ENCODE measurements at regions not wholly inside any gene's neighbourhood (a gene's known extent, or its start where the extent isn't known, plus 50 kb on each side); places are given as distances from the start of the nearest gene placed in this dataset.
A peak's percentile ranks its signal among the peaks of the same experiment; 100 is the strongest.

GRCh38 chr11:123378096-123378495, 52.0 kb upstream of the GRAMD1B start:
- H3K27me3 Mint-ChIP-seq, result no peaks in the 10 kb centered on the region
- peaks cover 16% of the 10 kb centered on the region for H3K36me3 Mint-ChIP-seq (ENCODE audit: low read depth)
- peaks cover 60% of the 10 kb centered on the region for H3K4me1 Mint-ChIP-seq
- no peak overlapping the region for H3K27ac Mint-ChIP-seq
- DNase-seq, result no peak
- CTCF ChIA-PET, result interaction anchor here (1.3 kb wide), 1 partner anchor 15 kb away, joined by 3 read pairs; no protein-coding TSS in a partner anchor
- POLR2A ChIA-PET, result no interaction called here
- no peak overlapping the region for H3K4me3 Mint-ChIP-seq
- no peaks in the 10 kb centered on the region for H3K9me3 Mint-ChIP-seq

- Mint-ChIP-seq H3K4me3 (no peak overlapping the region), H3K27ac (no peak overlapping the region), H3K36me3 (ENCODE audit: low read depth) (peaks cover 14% of the 10 kb centered on the region), H3K27me3 (no peaks in the 10 kb centered on the region), H3K9me3 (no peaks in the 10 kb centered on the region), H3K4me1 (peaks cover 61% of the 10 kb centered on the region)
- POLR2A ChIA-PET, result no interaction called here
- DNase-seq, result no peak
- CTCF ChIA-PET, result interaction anchor here (1.3 kb wide), 1 partner anchor 14 kb away, joined by 3 read pairs; no protein-coding TSS in a partner anchor
Observed at GRCh38 chr11:123377355-123377754, 52.7 kb upstream of the GRAMD1B start.

GRCh38 chr11:123375832-123376231, 54.2 kb upstream of the GRAMD1B start:
- H3K9me3 Mint-ChIP-seq, result no peaks in the 10 kb centered on the region
- POLR2A ChIA-PET, result no interaction called here
- CTCF ChIA-PET, result no interaction called here
- H3K27me3 Mint-ChIP-seq, result no peaks in the 10 kb centered on the region
- H3K27ac Mint-ChIP-seq, result no peak overlapping the region
- peaks cover 17% of the 10 kb centered on the region for H3K36me3 Mint-ChIP-seq (ENCODE audit: low read depth)
- H3K4me3 Mint-ChIP-seq, result no peak overlapping the region
- peaks cover 56% of the 10 kb centered on the region for H3K4me1 Mint-ChIP-seq
- DNase-seq, result no peak

DNA sequence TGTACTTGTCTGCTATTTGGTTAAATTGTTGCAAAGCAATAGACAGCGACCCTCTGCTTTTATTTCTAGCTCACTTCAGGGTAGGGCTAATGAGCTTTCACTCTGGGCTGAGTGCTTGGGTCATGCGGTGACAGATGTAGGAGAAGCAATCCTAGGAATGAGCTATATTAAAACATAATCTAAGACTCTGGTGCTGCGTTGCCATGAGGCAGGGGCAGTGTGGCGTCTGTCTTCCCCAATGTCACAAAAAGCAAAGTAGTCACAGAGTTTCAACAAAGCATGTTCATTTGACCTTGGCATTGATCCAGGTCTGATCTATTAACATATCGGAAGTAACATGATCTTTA, 55.5 kb upstream of the GRAMD1B start:
- DNase-seq, result no peak
- H3K4me1 Mint-ChIP-seq, result peaks cover 49% of the 10 kb centered on the region
- H3K9me3 Mint-ChIP-seq, result no peaks in the 10 kb centered on the region
- POLR2A ChIA-PET, result no interaction called here
- H3K36me3 Mint-ChIP-seq (ENCODE audit: low read depth), result peaks cover 20% of the 10 kb centered on the region
- no peaks in the 10 kb centered on the region for H3K27me3 Mint-ChIP-seq
- CTCF ChIA-PET, result interaction anchor here (1.1 kb wide), 1 partner anchor 130 kb away, joined by 3 read pairs; no protein-coding TSS in a partner anchor
- H3K27ac Mint-ChIP-seq, result no peak overlapping the region
- H3K4me3 Mint-ChIP-seq, result no peak overlapping the region

- Mint-ChIP-seq H3K4me3 (no peak overlapping the region), H3K27ac (no peak overlapping the region), H3K4me1 (peaks cover 45% of the 10 kb centered on the region), H3K36me3 (ENCODE audit: low read depth) (peaks cover 20% of the 10 kb centered on the region), H3K27me3 (no peaks in the 10 kb centered on the region), H3K9me3 (no peaks in the 10 kb centered on the region)
- CTCF ChIA-PET, result interaction anchor here (1.1 to 1.7 kb wide), 2 partner anchors 8 to 129 kb away, joined by 3 read pairs; no protein-coding TSS in a partner anchor
- POLR2A ChIA-PET, result interaction anchor here (2.1 kb wide), 1 partner anchor 8 kb away, joined by 5 read pairs; no protein-coding TSS in a partner anchor
- DNase-seq, result no peak
Observed at GRCh38 chr11:123373754-123374621, 56.1 kb upstream of the GRAMD1B start.

DNA sequence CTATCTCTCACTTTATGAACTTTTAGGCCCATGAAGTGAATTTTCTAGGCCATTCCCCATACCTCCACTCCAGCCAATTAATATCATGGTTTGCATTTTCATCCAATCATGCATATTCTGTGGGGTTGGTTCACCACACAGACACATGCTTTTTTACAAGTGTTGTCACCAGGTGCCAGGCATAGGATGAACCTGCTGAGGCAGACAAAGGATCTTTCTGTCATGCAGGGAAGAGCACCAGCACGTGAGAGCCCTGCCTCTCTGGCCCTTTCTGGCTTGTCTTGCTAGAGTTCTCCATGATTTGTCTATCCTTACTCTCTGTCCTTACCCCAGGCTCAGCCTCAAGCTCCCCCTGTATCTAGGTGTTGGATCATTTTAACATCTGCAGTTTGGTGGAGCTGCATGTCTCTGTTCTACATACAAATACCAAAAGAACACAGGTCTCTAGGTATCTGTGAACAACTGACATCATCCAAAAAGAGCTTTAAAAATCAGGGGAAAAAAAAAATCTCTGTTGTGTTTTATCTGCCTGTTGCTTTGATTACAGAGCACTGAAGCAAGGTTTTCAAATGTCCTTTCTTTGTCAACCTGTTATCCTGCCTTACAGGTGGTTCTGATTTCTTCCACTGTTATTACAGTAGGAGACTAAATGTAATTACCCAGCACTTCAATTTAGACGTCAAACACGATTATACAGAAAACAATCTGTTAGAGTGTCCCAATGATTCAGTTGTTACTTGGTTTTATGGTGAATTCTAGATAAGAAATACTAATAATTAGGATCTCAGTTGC, 58.4 kb upstream of the GRAMD1B start:
- H3K36me3 Mint-ChIP-seq (ENCODE audit: low read depth), result peaks cover 27% of the 10 kb centered on the region
- ChIA-PET CTCF (interaction anchor here (1.0 to 1.7 kb wide), 3 partner anchors 13 to 107 kb away, joined by 3 to 5 read pairs (median 3); no protein-coding TSS in a partner anchor), POLR2A (no interaction called here)
- H3K4me1 Mint-ChIP-seq, result peaks cover 25% of the 10 kb centered on the region
- no peaks in the 10 kb centered on the region for H3K9me3 Mint-ChIP-seq
- DNase-seq, result no peak
- no peaks in the 10 kb centered on the region for H3K27me3 Mint-ChIP-seq
- H3K4me3 Mint-ChIP-seq, result no peak overlapping the region
- H3K27ac Mint-ChIP-seq, result no peak overlapping the region

DNA sequence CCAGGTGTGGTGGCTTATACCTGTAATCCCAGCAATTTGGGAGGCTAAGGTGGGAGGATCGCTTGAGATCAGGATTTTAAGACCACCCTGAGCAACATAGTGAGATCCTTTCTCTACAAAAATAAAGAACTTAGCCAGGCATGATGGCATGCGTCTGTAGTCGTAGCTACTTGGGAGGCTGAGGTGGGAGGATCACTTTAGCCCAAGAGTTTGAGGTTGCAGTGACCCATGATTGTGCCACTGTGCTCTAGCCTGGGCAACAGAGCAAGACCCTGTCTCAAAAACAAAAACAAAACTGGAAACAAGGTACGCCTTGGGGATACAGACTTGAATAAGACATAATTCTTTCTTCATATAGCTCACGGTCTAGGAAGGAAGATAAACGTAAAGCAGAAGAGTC, 63.1 kb upstream of the GRAMD1B start:
- H3K36me3 Mint-ChIP-seq (ENCODE audit: low read depth), result peaks cover 32% of the 10 kb centered on the region
- H3K9me3 Mint-ChIP-seq, result no peaks in the 10 kb centered on the region
- peaks cover 2% of the 10 kb centered on the region for H3K27me3 Mint-ChIP-seq
- ChIA-PET POLR2A (interaction anchor here (0.6 to 2.0 kb wide), 2 partner anchors 15 to 99 kb away, joined by 3 to 6 read pairs; no protein-coding TSS in a partner anchor), CTCF (no interaction called here)
- DNase-seq, result no peak
- H3K27ac Mint-ChIP-seq, result no peak overlapping the region
- H3K4me3 Mint-ChIP-seq, result no peak overlapping the region
- peaks cover 36% of the 10 kb centered on the region for H3K4me1 Mint-ChIP-seq

- H3K4me3 Mint-ChIP-seq, result no peak overlapping the region
- peaks cover 39% of the 10 kb centered on the region for H3K4me1 Mint-ChIP-seq
- ChIA-PET CTCF (no interaction called here), POLR2A (no interaction called here)
- peaks cover 31% of the 10 kb centered on the region for H3K36me3 Mint-ChIP-seq (ENCODE audit: low read depth)
- no peaks in the 10 kb centered on the region for H3K9me3 Mint-ChIP-seq
- DNase-seq, result no peak
- H3K27ac Mint-ChIP-seq, result no peak overlapping the region
- H3K27me3 Mint-ChIP-seq, result peaks cover 2% of the 10 kb centered on the region
Observed at GRCh38 chr11:123365955-123366354, 64.1 kb upstream of the GRAMD1B start.

GRCh38 chr11:123364080-123364479, 66.0 kb upstream of the GRAMD1B start:
- no peak overlapping the region for H3K27ac Mint-ChIP-seq
- no peak overlapping the region for H3K4me3 Mint-ChIP-seq
- peaks cover 48% of the 10 kb centered on the region for H3K4me1 Mint-ChIP-seq
- no peak for DNase-seq
- POLR2A ChIA-PET, result interaction anchor here (1.0 kb wide), 1 partner anchor 67 kb away, joined by 3 read pairs; no protein-coding TSS in a partner anchor
- CTCF ChIA-PET, result interaction anchor here (0.7 to 3.6 kb wide), 2 partner anchors 18 to 100 kb away, joined by 4 to 13 read pairs; no protein-coding TSS in a partner anchor
- H3K9me3 Mint-ChIP-seq, result no peaks in the 10 kb centered on the region
- H3K27me3 Mint-ChIP-seq, result peaks cover 5% of the 10 kb centered on the region
- peaks cover 23% of the 10 kb centered on the region for H3K36me3 Mint-ChIP-seq (ENCODE audit: low read depth)

- peak overlapping the region; percentile 13 for H3K4me3 Mint-ChIP-seq
- no peak for DNase-seq
- no peaks in the 10 kb centered on the region for H3K9me3 Mint-ChIP-seq
- ChIA-PET CTCF (interaction anchor here (0.7 to 3.6 kb wide), 5 partner anchors 14 to 100 kb away, joined by 3 to 13 read pairs (median 7); no protein-coding TSS in a partner anchor), POLR2A (interaction anchor here (1.0 kb wide), 1 partner anchor 68 kb away, joined by 3 read pairs; no protein-coding TSS in a partner anchor)
- H3K36me3 Mint-ChIP-seq (ENCODE audit: low read depth), result peaks cover 20% of the 10 kb centered on the region
- peaks cover 5% of the 10 kb centered on the region for H3K27me3 Mint-ChIP-seq
- H3K4me1 Mint-ChIP-seq, result peaks cover 53% of the 10 kb centered on the region
- H3K27ac Mint-ChIP-seq, result no peak overlapping the region
Observed at GRCh38 chr11:123363556-123363955, 66.5 kb upstream of the GRAMD1B start.

GRCh38 chr11:123362941-123363340, 67.1 kb upstream of the GRAMD1B start:
- Mint-ChIP-seq H3K36me3 (ENCODE audit: low read depth) (peaks cover 23% of the 10 kb centered on the region), H3K4me3 (no peak overlapping the region), H3K9me3 (no peaks in the 10 kb centered on the region), H3K27me3 (peaks cover 5% of the 10 kb centered on the region), H3K27ac (no peak overlapping the region), H3K4me1 (peaks cover 56% of the 10 kb centered on the region)
- ChIA-PET POLR2A (interaction anchor here (0.9 to 1.0 kb wide), 2 partner anchors 59 to 68 kb away, joined by 3 read pairs; no protein-coding TSS in a partner anchor), CTCF (interaction anchor here (1.0 to 3.6 kb wide), 4 partner anchors 15 to 72 kb away, joined by 3 to 13 read pairs (median 8); no protein-coding TSS in a partner anchor)
- DNase-seq, result no peak

- peaks cover 64% of the 10 kb centered on the region for H3K4me1 Mint-ChIP-seq
- no peak for DNase-seq
- ChIA-PET POLR2A (interaction anchor here (0.8 to 0.9 kb wide), 2 partner anchors 20 to 59 kb away, joined by 3 read pairs; no protein-coding TSS in a partner anchor), CTCF (interaction anchor here (1.0 to 3.6 kb wide), 5 partner anchors 16 to 73 kb away, joined by 3 to 13 read pairs (median 7); no protein-coding TSS in a partner anchor)
- peaks cover 17% of the 10 kb centered on the region for H3K36me3 Mint-ChIP-seq (ENCODE audit: low read depth)
- H3K27ac Mint-ChIP-seq, result no peak overlapping the region
- H3K27me3 Mint-ChIP-seq, result peaks cover 5% of the 10 kb centered on the region
- no peaks in the 10 kb centered on the region for H3K9me3 Mint-ChIP-seq
- no peak overlapping the region for H3K4me3 Mint-ChIP-seq
Observed at GRCh38 chr11:123362186-123362585, 67.9 kb upstream of the GRAMD1B start.

Data from activated CD4-positive, alpha-beta memory T cell treated with anti-CD3 and anti-CD28 coated beads, Interleukin-2, amount 10 ng/mL, durations not matched to agents 7 days and 5 days (primary cell).